ENCODE measurements at regions not wholly inside any gene's neighbourhood (a gene's known extent, or its start where the extent isn't known, plus 50 kb on each side); places are given as distances from the start of the nearest gene placed in this dataset.

GRCh38 chr11:106327637-106328036 lies 250.2 kb downstream of the AASDHPPT start:
- Histone ChIP-seq H3K36me3 (replicated peaks in 1 of 2; ENCODE audit: control insufficient read depth in 1 of 2, insufficient read depth in 2 of 2, low read length in 2 of 2) (no peaks in the 10 kb centered on the region), H3K4me1 (ENCODE audit: insufficient read depth, low read length) (no peaks in the 10 kb centered on the region), H3K4me3 (replicated peaks in 1 of 3; ENCODE audit: insufficient read depth in 1 of 3, low read depth in 2 of 3, low read length in 3 of 3) (no peak overlapping the region), H3K9ac (ENCODE audit: insufficient read depth, low read depth, low read length) (no peak overlapping the region), H3K79me2 (ENCODE audit: insufficient read depth, low read length) (no peaks in the 10 kb centered on the region), H3K27me3 (ENCODE audit: control insufficient read depth in 1 of 2, insufficient read depth in 2 of 2, low read length in 2 of 2) (no peaks in the 10 kb centered on the region), H3K9me3 (ENCODE audit: low read length) (peaks cover 48% of the 10 kb centered on the region), H3K4me2 (ENCODE audit: low read depth, low read length) (no peak overlapping the region), H2AFZ (ENCODE audit: low read length) (no peak overlapping the region), H3K27ac (ENCODE audit: extremely low read length, insufficient read depth, low read length) (no peak overlapping the region), H4K20me1 (ENCODE audit: insufficient read depth, low read length) (no peaks in the 10 kb centered on the region)
- intact Hi-C loops (cut with micrococcal nuclease; ENCODE audit: unreplicated experiment) (no loop called here), in situ Hi-C loops (cut with HindIII; ENCODE audit: extremely low pct_ligation_motif_present, low pct_unique_long_range_greater_than_20kb) (no loop called here)
- FAIRE-seq (no peak), ATAC-seq (no peak), DNase-seq (ENCODE audit: low spot score) (no peak)
- POLR2A ChIA-PET = no interaction called here
- BruUV-seq (replicated peaks) = no TSS peak
- CTCF ChIA-PET (ENCODE audit: low intra/inter-chr PET ratio, low total read pairs) = no interaction called here
- TF ChIP-seq ZNF282 (IDR thresholded peaks at IDR 0.05; ENCODE audit: partially characterized antibody) (no peak), MXD1 (CRISPR knock-in tag; IDR thresholded peaks at IDR 0.05) (no peak), HNRNPH1 (optimal IDR thresholded peaks at IDR 0.05; ENCODE audit: low read depth, low read length) (no peak), DR1 (CRISPR knock-in tag; IDR thresholded peaks at IDR 0.05) (no peak)
- TF ChIP-seq, protein P1, sequence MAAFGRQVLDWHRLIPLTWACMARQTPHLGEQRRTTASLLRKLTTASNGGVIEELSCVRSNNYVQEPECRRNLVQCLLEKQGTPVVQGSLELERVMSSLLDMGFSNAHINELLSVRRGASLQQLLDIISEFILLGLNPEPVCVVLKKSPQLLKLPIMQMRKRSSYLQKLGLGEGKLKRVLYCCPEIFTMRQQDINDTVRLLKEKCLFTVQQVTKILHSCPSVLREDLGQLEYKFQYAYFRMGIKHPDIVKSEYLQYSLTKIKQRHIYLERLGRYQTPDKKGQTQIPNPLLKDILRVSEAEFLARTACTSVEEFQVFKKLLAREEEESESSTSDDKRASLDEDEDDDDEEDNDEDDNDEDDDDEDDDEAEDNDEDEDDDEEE (CRISPR knock-in tag; IDR thresholded peaks at IDR 0.05) = no peak
- TF ChIP-seq, protein P2, sequence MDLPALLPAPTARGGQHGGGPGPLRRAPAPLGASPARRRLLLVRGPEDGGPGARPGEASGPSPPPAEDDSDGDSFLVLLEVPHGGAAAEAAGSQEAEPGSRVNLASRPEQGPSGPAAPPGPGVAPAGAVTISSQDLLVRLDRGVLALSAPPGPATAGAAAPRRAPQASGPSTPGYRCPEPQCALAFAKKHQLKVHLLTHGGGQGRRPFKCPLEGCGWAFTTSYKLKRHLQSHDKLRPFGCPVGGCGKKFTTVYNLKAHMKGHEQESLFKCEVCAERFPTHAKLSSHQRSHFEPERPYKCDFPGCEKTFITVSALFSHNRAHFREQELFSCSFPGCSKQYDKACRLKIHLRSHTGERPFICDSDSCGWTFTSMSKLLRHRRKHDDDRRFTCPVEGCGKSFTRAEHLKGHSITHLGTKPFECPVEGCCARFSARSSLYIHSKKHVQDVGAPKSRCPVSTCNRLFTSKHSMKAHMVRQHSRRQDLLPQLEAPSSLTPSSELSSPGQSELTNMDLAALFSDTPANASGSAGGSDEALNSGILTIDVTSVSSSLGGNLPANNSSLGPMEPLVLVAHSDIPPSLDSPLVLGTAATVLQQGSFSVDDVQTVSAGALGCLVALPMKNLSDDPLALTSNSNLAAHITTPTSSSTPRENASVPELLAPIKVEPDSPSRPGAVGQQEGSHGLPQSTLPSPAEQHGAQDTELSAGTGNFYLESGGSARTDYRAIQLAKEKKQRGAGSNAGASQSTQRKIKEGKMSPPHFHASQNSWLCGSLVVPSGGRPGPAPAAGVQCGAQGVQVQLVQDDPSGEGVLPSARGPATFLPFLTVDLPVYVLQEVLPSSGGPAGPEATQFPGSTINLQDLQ (CRISPR knock-in tag; IDR thresholded peaks at IDR 0.05) = no peak
- TF ChIP-seq, protein P3, sequence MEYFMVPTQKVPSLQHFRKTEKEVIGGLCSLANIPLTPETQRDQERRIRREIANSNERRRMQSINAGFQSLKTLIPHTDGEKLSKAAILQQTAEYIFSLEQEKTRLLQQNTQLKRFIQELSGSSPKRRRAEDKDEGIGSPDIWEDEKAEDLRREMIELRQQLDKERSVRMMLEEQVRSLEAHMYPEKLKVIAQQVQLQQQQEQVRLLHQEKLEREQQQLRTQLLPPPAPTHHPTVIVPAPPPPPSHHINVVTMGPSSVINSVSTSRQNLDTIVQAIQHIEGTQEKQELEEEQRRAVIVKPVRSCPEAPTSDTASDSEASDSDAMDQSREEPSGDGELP (IDR thresholded peaks at IDR 0.05; ENCODE audit: borderline replicate concordance, low read depth) = no peak
